Heart left ventricle (tissue), 16 donors: ENCODE measurements at regions not wholly inside any gene's neighbourhood (a gene's known extent, or its start where the extent isn't known, plus 50 kb on each side); places are given as distances from the start of the nearest gene placed in this dataset.

Source experiments
- ATAC-seq, 4 donors: fragments of 200-7000 bp; cut with Tn5 transposase; one replicate each; pipeline ENCODE4 v1.9.1; 2020 to 2022; ENCODE audit warnings: moderate library complexity in 4 of 4, mild to moderate bottlenecking in 3 of 4, moderate number of reproducible peaks in 1 of 4
- DNase-seq, 5 donors: peaks; one replicate each; pipeline ENCODE4 v3.0.0-alpha.2; 2020
- H3K27ac ChIP-seq, 12 donors: fragments of 200-600 bp; sonication (generic) in 4 of 12; one replicate each; pipeline versions ENCODE4 v1.5.0 to v1.8.0; 2016 to 2022; ENCODE audit warnings: mild to moderate bottlenecking in 2 of 12
- H3K27me3 ChIP-seq, 9 donors: fragments of 200-600 bp; sonication (generic) in 2 of 9; one replicate each; pipeline versions ENCODE4 v1.5.1 to v1.8.0; 2016 to 2022; ENCODE audit warnings: mild to moderate bottlenecking in 3 of 9
- H3K36me3 ChIP-seq, 9 donors: fragments of 200-600 bp; sonication (generic) in 2 of 9; one replicate each; pipeline versions ENCODE4 v1.5.0 to v1.8.0; 2018 to 2022; ENCODE audit warnings: mild to moderate bottlenecking in 2 of 9
- H3K4me1 ChIP-seq, 12 donors: fragments of 200-600 bp; sonication (generic) in 4 of 12; one replicate each; pipeline versions ENCODE4 v1.5.0 to v1.8.0; 2016 to 2022; ENCODE audit warnings: mild to moderate bottlenecking in 3 of 12
- H3K4me3 ChIP-seq, 12 donors: fragments of 200-600 bp; sonication (generic) in 4 of 12; one replicate each; pipeline versions ENCODE4 v1.5.0 to v1.8.0; 2017 to 2022; ENCODE audit warnings: mild to moderate bottlenecking in 9 of 12, moderate library complexity in 4 of 12
- H3K9me3 ChIP-seq, 12 donors: fragments of 200-600 bp; sonication (generic) in 4 of 12; one replicate each; pipeline versions ENCODE4 v1.5.0 to v1.8.0; 2016 to 2022; ENCODE audit warnings: mild to moderate bottlenecking in 1 of 12
- CTCF ChIP-seq, 12 donors: fragments of 200-600 bp; sonication (generic) in 4 of 12; IDR thresholded peaks; one replicate each; pipeline versions ENCODE4 v1.5.0 to v1.8.0; 2018 to 2022; ENCODE audit warnings: antibody characterized with exemption in 12 of 12, mild to moderate bottlenecking in 5 of 12
- POLR2A ChIP-seq, 2 donors: fragments of 450-650 bp; IDR thresholded peaks; one replicate each; pipeline ENCODE4 v1.6.1; 2017; ENCODE audit warnings: antibody characterized with exemption in 2 of 2, mild to moderate bottlenecking in 2 of 2, moderate library complexity in 2 of 2
- WGBS, 4 donors: extraction: QIAGEN DNeasy Blood & Tissue Kit in 2 of 4; methylation state at CpG; one replicate each; pipeline versions ENCODE4 v1.1.5 to v1.1.7; 2013 to 2018; 5-methylcytosine and 5-hydroxymethylcytosine counted together
- intact Hi-C, 10 donors: fragments of 100-400 bp; cut with DNase I; formaldehyde crosslinking; loops; one replicate each; pipeline versions ENCODE4 v1.11.1 to v1.14.2; 2022
- donor health status: ischemic (EF 13 %, LVEDD 7.1; RV severe dilation, severe dysfunction).
- donor health status: healthy with polysubstance abuse.
- donor health status: DM: no; HTN: yes; CAD: no.
- donor health status: DM: no; HTN: no; CAD: no.
- donor health status: ischemic (EF 25% LVEDD 6.9; RV normal size, moderate dysfunction).
- donor health status: ischemic (EF 25% LVEDD 5.7; RV mildly dilated, moderate dysfunction).
- donor health status: healthy.
- donor health status: DM: yes; HTN: yes; CAD: no.
- donor health status: ischemic (EF 35%, LVEDD 5.7; RV mildly dilated, moderate dysfunction).
- donor health status: nonischemic (EF 11% LVEDD 7.7; RV severe dilation, severe dysfunction).
- donor health status: DM: yes; HTN: yes; CAD: no.
- donor health status: PGD.
- donor health status: ischemic (EF 29% LVEDD 5.4; RV normal size, mild dysfunction).
- donor health status: nonischemic (EF 23%, LVEDD 6.1; RV moderate dilation, normal function).

DNA sequence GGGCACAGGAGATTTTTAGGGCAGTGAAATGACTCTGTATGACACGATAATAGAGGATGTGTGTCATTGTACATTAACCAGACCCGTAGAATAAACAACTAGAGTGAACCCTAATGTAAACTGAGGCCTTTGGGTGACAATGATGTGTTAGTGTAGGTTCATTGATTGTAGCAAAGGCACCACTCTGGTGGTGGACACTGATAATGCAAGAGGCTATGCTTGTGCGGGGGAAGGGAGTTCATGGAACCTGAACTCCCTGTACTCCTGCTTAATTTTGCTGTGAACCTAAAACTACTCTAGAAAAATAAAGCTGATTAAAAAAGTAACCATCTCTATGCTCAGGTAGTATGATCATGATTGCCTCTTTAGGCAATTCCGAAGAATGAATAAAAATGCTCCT is 96.3 kb upstream of the VIPR2 start:
- no peaks in the 10 kb centered on the region for H3K4me1 ChIP-seq
- no peak for ATAC-seq
- intact Hi-C loops, result no loop called here
- no peaks in the 10 kb centered on the region for H3K9me3 ChIP-seq
- no peak overlapping the region for H3K4me3 ChIP-seq
- no peak for DNase-seq
- H3K27me3 ChIP-seq, result peaks cover 0 to 6% (median 0%) of the 10 kb centered on the region in 9 donors
- TF ChIP-seq POLR2A (IDR thresholded peaks at IDR 0.05) (no peak), CTCF (IDR thresholded peaks at IDR 0.05) (no peak)
- no peak overlapping the region for H3K27ac ChIP-seq
- WGBS, 4 donors, result 80 to 89% (median 86%) methylated on average over 4 of the region's 4 CpGs
- no peaks in the 10 kb centered on the region for H3K36me3 ChIP-seq

DNA sequence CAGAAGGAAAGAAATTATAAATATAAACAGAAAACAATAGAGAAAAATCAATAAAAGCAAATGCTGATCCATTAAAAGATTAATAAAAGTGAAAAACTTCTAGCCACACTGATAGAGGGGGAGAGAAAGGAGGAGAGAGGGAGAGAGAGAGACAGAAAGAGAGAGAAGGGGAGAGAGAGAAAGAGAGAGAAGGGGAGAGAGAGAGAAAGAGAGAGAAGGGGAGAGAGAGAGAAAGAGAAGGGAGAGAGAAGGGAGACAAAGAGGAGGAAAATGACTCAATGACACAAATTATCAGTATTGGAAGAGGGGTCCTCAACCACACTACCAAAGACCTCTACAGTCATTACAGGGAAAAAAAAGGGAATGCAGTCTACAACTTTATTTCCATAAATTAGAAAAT is 94.4 kb upstream of the VIPR2 start:
- Histone ChIP-seq H3K27ac (no peak overlapping the region), H3K36me3 (no peaks in the 10 kb centered on the region), H3K4me1 (no peaks in the 10 kb centered on the region), H3K9me3 (no peaks in the 10 kb centered on the region), H3K4me3 (no peak overlapping the region), H3K27me3 (peaks cover 0 to 7% (median 0%) of the 10 kb centered on the region in 9 donors)
- intact Hi-C loops, result no loop called here
- no peak for DNase-seq
- ATAC-seq, result no peak
- TF ChIP-seq POLR2A (IDR thresholded peaks at IDR 0.05) (no peak), CTCF (IDR thresholded peaks at IDR 0.05) (no peak)

DNA sequence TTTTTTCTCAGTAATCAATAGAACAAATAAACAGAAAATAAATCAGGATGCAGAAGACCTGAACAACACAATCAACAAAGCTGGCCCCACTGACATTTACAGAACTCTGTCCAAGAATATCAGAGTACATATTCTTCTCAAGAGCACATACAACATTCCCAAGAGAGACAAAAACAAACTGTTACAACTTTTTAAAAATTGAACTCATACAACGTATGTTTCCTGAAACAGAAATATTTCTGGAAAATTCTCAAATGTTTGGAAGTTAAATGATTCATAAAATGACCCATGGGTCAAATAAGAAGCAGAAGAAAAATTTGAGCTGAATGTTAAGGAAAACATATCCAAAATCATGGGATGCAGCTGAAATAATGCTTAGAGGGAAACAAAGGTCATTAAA is 93.9 kb upstream of the VIPR2 start:
- H3K27ac ChIP-seq, result no peak overlapping the region
- no peaks in the 10 kb centered on the region for H3K36me3 ChIP-seq
- H3K27me3 ChIP-seq, result peaks cover 0 to 7% (median 0%) of the 10 kb centered on the region in 9 donors
- H3K9me3 ChIP-seq, result no peaks in the 10 kb centered on the region
- DNase-seq (no peak), ATAC-seq (no peak)
- intact Hi-C loops, result no loop called here
- no peak for TF ChIP-seq CTCF (IDR thresholded peaks at IDR 0.05)
- TF ChIP-seq POLR2A (IDR thresholded peaks at IDR 0.05), result no peak
- H3K4me1 ChIP-seq, result no peaks in the 10 kb centered on the region
- H3K4me3 ChIP-seq, result no peak overlapping the region
- 33 to 60% (median 42%) methylated on average over 1 of the region's 1 CpG for WGBS, 4 donors

DNA sequence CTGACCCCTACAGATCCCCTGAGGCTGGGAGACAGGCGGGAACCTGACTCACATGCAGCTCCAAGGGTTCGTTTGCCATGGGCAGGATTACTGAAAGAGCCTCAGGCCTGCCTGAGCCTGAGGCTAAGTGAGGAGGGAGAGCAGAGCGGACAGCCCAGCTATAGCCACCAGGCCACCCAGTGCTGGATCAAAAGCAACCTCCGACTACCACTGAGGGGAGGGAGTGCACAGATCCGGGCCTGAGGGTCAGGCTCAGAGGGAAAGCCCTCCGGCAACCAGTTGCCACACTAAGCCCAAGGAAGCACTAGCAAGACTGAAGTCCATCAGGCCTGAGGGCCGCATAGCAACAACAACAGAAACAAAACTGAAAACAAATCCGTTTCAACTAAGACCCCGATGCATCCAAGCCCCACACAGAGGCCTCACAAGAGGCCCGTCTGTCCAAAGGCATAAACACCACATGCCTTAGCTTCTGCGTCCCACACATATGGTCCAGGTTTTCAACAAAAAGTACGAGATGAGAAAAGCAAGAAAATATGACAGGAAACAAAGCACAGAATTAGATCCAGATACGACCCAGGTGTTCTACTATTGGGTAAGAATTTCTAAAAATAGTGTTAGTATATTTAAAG is 92.5 kb upstream of the VIPR2 start:
- Histone ChIP-seq H3K4me1 (no peaks in the 10 kb centered on the region), H3K27me3 (peaks cover 0 to 7% (median 0%) of the 10 kb centered on the region in 9 donors), H3K9me3 (no peaks in the 10 kb centered on the region), H3K27ac (peak overlapping the region in 1 of 12 donors; percentile 20), H3K4me3 (no peak overlapping the region), H3K36me3 (no peaks in the 10 kb centered on the region)
- intact Hi-C loops, result no loop called here
- no peak for ATAC-seq
- TF ChIP-seq CTCF (IDR thresholded peaks at IDR 0.05) (no peak), POLR2A (IDR thresholded peaks at IDR 0.05) (no peak)
- no peak for DNase-seq
- WGBS, 4 donors, result 75 to 79% (median 78%) methylated on average over 13 of the region's 13 CpGs
